Heart left ventricle (tissue), 13 donors: ENCODE measurements at regions not wholly inside any gene's neighbourhood (a gene's known extent, or its start where the extent isn't known, plus 50 kb on each side); places are given as distances from the start of the nearest gene placed in this dataset.

Source experiments
- CTCF ChIP-seq, 12 donors: fragments of 200-600 bp; sonication (generic) in 4 of 12; IDR thresholded peaks; one replicate each; pipeline versions ENCODE4 v1.5.0 to v1.8.0; 2018 to 2022; ENCODE audit warnings: antibody characterized with exemption in 12 of 12, mild to moderate bottlenecking in 5 of 12
- POLR2A ChIP-seq, 2 donors: fragments of 450-650 bp; IDR thresholded peaks; one replicate each; pipeline ENCODE4 v1.6.1; 2017; ENCODE audit warnings: antibody characterized with exemption in 2 of 2, mild to moderate bottlenecking in 2 of 2, moderate library complexity in 2 of 2
- donor health status: ischemic (EF 13 %, LVEDD 7.1; RV severe dilation, severe dysfunction).
- donor health status: DM: no; HTN: yes; CAD: no.
- donor health status: DM: no; HTN: no; CAD: no.
- donor health status: ischemic (EF 25% LVEDD 6.9; RV normal size, moderate dysfunction).
- donor health status: ischemic (EF 25% LVEDD 5.7; RV mildly dilated, moderate dysfunction).
- donor health status: ischemic (EF 35%, LVEDD 5.7; RV mildly dilated, moderate dysfunction).
- donor health status: nonischemic (EF 11% LVEDD 7.7; RV severe dilation, severe dysfunction).
- donor health status: DM: yes; HTN: yes; CAD: no.
- donor health status: PGD.
- donor health status: ischemic (EF 29% LVEDD 5.4; RV normal size, mild dysfunction).
- donor health status: nonischemic (EF 23%, LVEDD 6.1; RV moderate dilation, normal function).

- TF ChIP-seq POLR2A (IDR thresholded peaks at IDR 0.05) (no peak), CTCF (IDR thresholded peaks at IDR 0.05) (no peak)
Measured at GRCh38 chr12:108410689-108411088, 71.6 kb upstream of the CMKLR1 start.
